Suppressor macrophage treated with lipopolysaccharide for 1 hour (primary cell): ENCODE measurements at regions not wholly inside any gene's neighbourhood (a gene's known extent, or its start where the extent isn't known, plus 50 kb on each side); places are given as distances from the start of the nearest gene placed in this dataset.
"Not testable (repeated sequence)": the region's sequence is repeated elsewhere in the genome, so short reads cannot be mapped to it uniquely, and the experiment has no call there.

Experiments used
- DNase-seq, 3 donors: peaks; one replicate each; pipeline ENCODE4 v3.0.0-alpha.2; 2020 to 2022

GRCh38 chrX:40788698-40789097, 53.4 kb upstream of the MED14 start:
- not testable (repeated sequence) for DNase-seq

GRCh38 chrX:40792433-40792832, 57.1 kb upstream of the MED14 start:
- no peak for DNase-seq

- DNase-seq: not testable (repeated sequence)
These were observed 59.4 kb upstream of the MED14 start for GRCh38 chrX:40794829-40795130.

GRCh38 chrX:40799745-40800144, 64.4 kb upstream of the MED14 start:
- not testable (repeated sequence) for DNase-seq

- DNase-seq: no peak
These were observed 70.1 kb upstream of the MED14 start for GRCh38 chrX:40805404-40805803.

GRCh38 chrX:40806513-40807220, 71.3 kb upstream of the MED14 start:
- no peak for DNase-seq

GRCh38 chrX:40807384-40807783, 72.0 kb upstream of the MED14 start:
- DNase-seq: no peak

GRCh38 chrX:40808203-40808602, 72.9 kb upstream of the MED14 start:
- no peak for DNase-seq

- DNase-seq: peak; percentile 52 to 55 (median 52)
These were observed 73.9 kb upstream of the MED14 start for GRCh38 chrX:40809210-40809609.

GRCh38 chrX:40815045-40815444, 79.7 kb upstream of the MED14 start:
- DNase-seq: not testable (repeated sequence)

GRCh38 chrX:40816906-40817305, 81.6 kb upstream of the MED14 start:
- no peak for DNase-seq

GRCh38 chrX:40818236-40818635, 82.9 kb upstream of the MED14 start:
- no peak for DNase-seq

- DNase-seq: no peak
These were observed 86.4 kb upstream of the MED14 start for GRCh38 chrX:40821780-40822179.

GRCh38 chrX:40827331-40827730, 92.0 kb upstream of the MED14 start:
- DNase-seq: no peak

GRCh38 chrX:40831750-40832149, 96.4 kb upstream of the MED14 start:
- no peak for DNase-seq

GRCh38 chrX:40832723-40833122, 97.4 kb upstream of the MED14 start:
- DNase-seq: no peak

GRCh38 chrX:40834225-40834624, 98.9 kb upstream of the MED14 start:
- DNase-seq: no peak

GRCh38 chrX:40835526-40835925, 100.2 kb upstream of the MED14 start:
- no peak for DNase-seq

- DNase-seq: no peak
These were observed 108.3 kb upstream of the MED14 start for GRCh38 chrX:40843643-40844042.

- DNase-seq: no peak
These were observed 109.1 kb upstream of the MED14 start for GRCh38 chrX:40844471-40844870.

GRCh38 chrX:40845331-40845911, 110.1 kb upstream of the MED14 start:
- DNase-seq: peak; percentile 5 to 19 (median 16)

- no peak for DNase-seq
These were observed 114.8 kb upstream of the MED14 start for GRCh38 chrX:40849906-40850823.

- DNase-seq: no peak
These were observed 117.2 kb upstream of the MED14 start for GRCh38 chrX:40852586-40852985.
